H1 (cell line): ENCODE measurements at regions not wholly inside any gene's neighbourhood (a gene's known extent, or its start where the extent isn't known, plus 50 kb on each side); places are given as distances from the start of the nearest gene placed in this dataset.

Experiments
- CTCF ChIA-PET: fragments of 300-600 bp; sonication (Branson Sonifier 250); formaldehyde crosslinking; loops from one replicate; lab custom pipeline; 2021; ENCODE audit not compliant: partially characterized antibody; lab: Charles Lee
- POLR2A ChIA-PET: fragments of 300-600 bp; sonication (Branson Sonifier 250); formaldehyde crosslinking; loops from one replicate; lab custom pipeline; 2021; ENCODE audit warnings: inconsistent platforms; ENCODE audit not compliant: partially characterized antibody; lab: Charles Lee
- DNase-seq, 2 experiments: peaks; one replicate each; pipeline versions ENCODE4 v3.0.0 to v3.0.0-alpha.2; 2010 to 2022; ENCODE audit warnings: low spot score in 2 of 2, low read depth in 1 of 2, mixed read lengths in 1 of 2
- FAIRE-seq: peaks from 2 replicates; lab custom pipeline; 2011; peaks lifted over from hg19 to GRCh38; lab: Jason Lieb, UNC
- H2AFZ ChIP-seq: 2 replicates; pipeline ENCODE4 v1.8.1; 2012; ENCODE audit warnings: low read length, inconsistent platforms
- H2AK5ac ChIP-seq: 2 replicates; pipeline ENCODE4 v1.6.1; 2013; ENCODE audit warnings: low read depth, low read length
- H2BK120ac ChIP-seq: replicated peaks from 2 replicates; pipeline ENCODE3; 2013; ENCODE audit warnings: low read depth, low read length, inconsistent platforms
- H2BK12ac ChIP-seq: 2 replicates; pipeline ENCODE4 v1.6.1; 2013; ENCODE audit warnings: low read depth, low read length
- H2BK15ac ChIP-seq: 2 replicates; pipeline ENCODE4 v1.6.1; 2013; ENCODE audit warnings: low read length
- H2BK20ac ChIP-seq: 2 replicates; pipeline ENCODE4 v1.6.1; 2013; ENCODE audit warnings: low read length
- H2BK5ac ChIP-seq: 2 replicates; pipeline ENCODE4 v1.6.1; 2013; ENCODE audit warnings: low read depth, low read length
- H3K14ac ChIP-seq: 2 replicates; pipeline ENCODE4 v1.6.1; 2013; ENCODE audit warnings: inconsistent platforms; ENCODE audit not compliant: insufficient read length
- H3K18ac ChIP-seq: 2 replicates; pipeline ENCODE4 v1.6.1; 2013; ENCODE audit warnings: low read length; ENCODE audit errors: extremely low read depth
- H3K23ac ChIP-seq: 2 replicates; pipeline ENCODE4 v1.6.1; 2013; ENCODE audit warnings: inconsistent platforms; ENCODE audit not compliant: insufficient read length
- H3K23me2 ChIP-seq: 2 replicates; pipeline ENCODE4 v1.6.1; 2013; ENCODE audit warnings: low read depth, low read length
- H3K27ac ChIP-seq: 2 replicates; pipeline ENCODE4 v1.6.1; 2011; ENCODE audit warnings: low read depth, low read length, inconsistent platforms
- H3K27me3 ChIP-seq, 4 experiments: replicated peaks in 1 of 4; 1 replicate in 1 of 4; 2 replicates in 3 of 4; pipeline versions ENCODE4 v1.6.1 to v1.8.1; 2011 to 2013; ENCODE audit warnings: low read length in 3 of 4, mild to moderate bottlenecking in 3 of 4, inconsistent platforms in 2 of 4, mixed read lengths in 2 of 4, moderate library complexity in 1 of 4; ENCODE audit not compliant: control insufficient read depth in 3 of 4, insufficient read depth in 3 of 4; ENCODE audit errors: extremely low read depth in 1 of 4
- H3K36me3 ChIP-seq, 4 experiments: 2 replicates each; pipeline versions ENCODE4 v1.6.1 to v1.8.1; 2011 to 2013; ENCODE audit warnings: mild to moderate bottlenecking in 4 of 4, low read length in 3 of 4, moderate library complexity in 2 of 4, control low read depth in 1 of 4, inconsistent platforms in 1 of 4; ENCODE audit not compliant: insufficient read depth in 4 of 4, control insufficient read depth in 2 of 4
- H3K4ac ChIP-seq: replicated peaks from 2 replicates; pipeline ENCODE3; 2013; ENCODE audit warnings: low read length, low read depth, mixed read lengths, inconsistent platforms; ENCODE audit not compliant: insufficient read length
- H3K4me1 ChIP-seq, 4 experiments: replicated peaks in 1 of 4; 1 replicate in 1 of 4; 2 replicates in 3 of 4; pipeline versions ENCODE4 v1.6.1 to v1.8.1; 2011 to 2013; ENCODE audit warnings: low read length in 3 of 4, inconsistent platforms in 2 of 4, mixed read lengths in 1 of 4; ENCODE audit not compliant: insufficient read depth in 4 of 4, control insufficient read depth in 3 of 4
- H3K4me2 ChIP-seq, 2 experiments: 2 replicates each; pipeline versions ENCODE4 v1.6.1 to v1.8.1; 2011 to 2013; ENCODE audit warnings: low read depth in 2 of 2, low read length in 2 of 2, control low read depth in 1 of 2, inconsistent platforms in 1 of 2, mild to moderate bottlenecking in 1 of 2; ENCODE audit not compliant: insufficient read depth in 1 of 2
- H3K4me3 ChIP-seq, 4 experiments: fragments of 200-600, 300-600 bp in 1 of 4; sonication (generic), shearing (Covaris generic), sonication (Bioruptor Twin) in 1 of 4; 2 replicates each; pipeline versions ENCODE4 v1.5.1 to v1.8.1; 2011 to 2016; ENCODE audit warnings: low read length in 4 of 4, low read depth in 3 of 4, control low read depth in 2 of 4, inconsistent platforms in 2 of 4, mild to moderate bottlenecking in 2 of 4, mixed read lengths in 1 of 4, moderate library complexity in 1 of 4; ENCODE audit not compliant: insufficient read depth in 2 of 4; ENCODE audit errors: extremely low read depth in 1 of 4
- H3K56ac ChIP-seq: replicated peaks from 2 replicates; pipeline ENCODE3; 2013; ENCODE audit warnings: low read depth, mild to moderate bottlenecking, mixed read lengths, low read length, inconsistent platforms; ENCODE audit not compliant: insufficient read length
- H3K79me1 ChIP-seq: 2 replicates; pipeline ENCODE4 v1.6.1; 2013; ENCODE audit warnings: low read depth, low read length, control low read depth
- H3K79me2 ChIP-seq, 2 experiments: 2 replicates each; pipeline versions ENCODE4 v1.6.1 to v1.8.1; 2012 to 2013; ENCODE audit warnings: low read length in 2 of 2, mild to moderate bottlenecking in 2 of 2, inconsistent platforms in 1 of 2; ENCODE audit not compliant: insufficient read depth in 2 of 2, control insufficient read depth in 1 of 2
- H3K9ac ChIP-seq, 4 experiments: replicated peaks in 1 of 4; 1 replicate in 1 of 4; 2 replicates in 3 of 4; pipeline versions ENCODE4 v1.6.1 to v1.8.1; 2011 to 2013; ENCODE audit warnings: low read depth in 3 of 4, low read length in 3 of 4, control low read depth in 2 of 4, mild to moderate bottlenecking in 2 of 4, moderate library complexity in 2 of 4, inconsistent platforms in 1 of 4; ENCODE audit errors: extremely low read depth in 1 of 4
- H3K9me3 ChIP-seq, 2 experiments: 2 replicates each; pipeline versions ENCODE4 v1.6.1 to v1.8.1; 2012 to 2013; ENCODE audit warnings: mild to moderate bottlenecking in 2 of 2, moderate library complexity in 2 of 2, control low read depth in 1 of 2, inconsistent platforms in 1 of 2, low read depth in 1 of 2, low read length in 1 of 2, mixed read lengths in 1 of 2; ENCODE audit not compliant: insufficient read depth in 2 of 2
- H4K20me1 ChIP-seq, 2 experiments: replicated peaks in 1 of 2; 2 replicates each; pipeline versions ENCODE3 to v1.8.1; 2011 to 2013; ENCODE audit warnings: inconsistent platforms in 2 of 2, low read length in 2 of 2, mild to moderate bottlenecking in 1 of 2; ENCODE audit not compliant: insufficient read depth in 2 of 2, control insufficient read depth in 1 of 2
- H4K5ac ChIP-seq: 2 replicates; pipeline ENCODE4 v1.6.1; 2013; ENCODE audit warnings: low read length, low read depth, mixed read lengths, inconsistent platforms; ENCODE audit not compliant: insufficient read length
- H4K8ac ChIP-seq: 2 replicates; pipeline ENCODE4 v1.8.0; 2013; ENCODE audit warnings: mild to moderate bottlenecking, moderate library complexity, low read length, inconsistent platforms; ENCODE audit not compliant: insufficient read depth; ENCODE audit errors: extremely low read depth
- H4K91ac ChIP-seq: replicated peaks from 2 replicates; pipeline ENCODE3; 2013; ENCODE audit warnings: low read length, mixed read lengths, inconsistent platforms; ENCODE audit not compliant: insufficient read length
- BACH1 ChIP-seq: IDR thresholded peaks from 2 replicates; pipeline ENCODE4 v1.6.1; 2012; ENCODE audit warnings: low read length, improper control_type of control experiment
- GABPA ChIP-seq: IDR thresholded peaks from 2 replicates; pipeline ENCODE4 v1.6.1; 2011; ENCODE audit warnings: mild to moderate bottlenecking, low read length, moderate library complexity, borderline replicate concordance; ENCODE audit not compliant: insufficient read depth
- POLR2A ChIP-seq, 2 experiments: IDR thresholded peaks; 1 replicate in 1 of 2; 2 replicates in 1 of 2; pipeline ENCODE4 v1.6.1; 2011; ENCODE audit warnings: low read depth in 2 of 2, low read length in 2 of 2, mild to moderate bottlenecking in 2 of 2; ENCODE audit errors: control extremely low read depth in 1 of 2
- RAD21 ChIP-seq, 2 experiments: IDR thresholded peaks in 1 of 2; conservative IDR thresholded peaks in 1 of 2; 2 replicates each; pipeline ENCODE4 v1.6.1; 2011; ENCODE audit warnings: low read depth in 2 of 2, low read length in 2 of 2, improper control_type of control experiment in 1 of 2, inconsistent platforms in 1 of 2, mild to moderate bottlenecking in 1 of 2, moderate library complexity in 1 of 2
- RNF2 ChIP-seq: fragments of 200-900, 300-1000 bp; sonication (generic); IDR thresholded peaks from 2 replicates; pipeline ENCODE4 v1.7.1; 2016; ENCODE audit warnings: borderline replicate concordance, low read depth, mild to moderate bottlenecking, antibody characterized with exemption, low read length; ENCODE audit not compliant: poor library complexity, severe bottlenecking; ENCODE audit errors: missing control alignments
- SP2 ChIP-seq: IDR thresholded peaks from 2 replicates; pipeline ENCODE4 v1.6.1; 2012; ENCODE audit warnings: mild to moderate bottlenecking, low read length, inconsistent platforms
- WGBS, 2 experiments: shearing (Covaris generic) in 1 of 2; methylation state at CpG; one replicate each; pipeline versions ENCODE4 v1.1.6 to v1.1.7; 2013 to 2015; ENCODE audit warnings: low lambda C conversion rate in 2 of 2, mixed read lengths in 2 of 2, inconsistent platforms in 1 of 2, low coverage in 1 of 2, missing lambda C conversion rate in 1 of 2; ENCODE audit not compliant: insufficient replicate concordance in 2 of 2, insufficient coverage in 1 of 2, insufficient read length in 1 of 2; ENCODE audit errors: extremely low coverage in 1 of 2, missing lambda C conversion rate in 1 of 2; 5-methylcytosine and 5-hydroxymethylcytosine counted together

DNA sequence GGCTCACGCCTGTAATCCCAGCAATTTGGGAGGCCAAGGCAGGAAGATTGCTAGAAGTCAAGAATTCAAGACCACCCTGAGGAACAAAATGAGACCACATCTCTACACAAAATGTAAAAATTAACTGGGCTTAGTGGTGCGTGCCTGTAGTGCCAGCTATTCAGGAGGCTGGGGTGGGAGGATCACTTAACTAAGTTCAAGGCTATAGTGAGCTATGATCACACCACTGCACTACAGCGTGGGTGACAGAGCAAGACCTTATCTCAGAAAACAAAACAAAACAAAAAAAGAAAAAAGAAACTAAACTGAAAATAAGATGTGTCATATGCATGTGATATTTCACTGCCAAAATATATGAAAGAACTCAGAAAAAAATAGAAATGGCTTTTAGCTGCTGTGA is 243.3 kb upstream of the CCDC54 start:
- Histone ChIP-seq H2AFZ (no peak overlapping the region), H2AK5ac (no peak overlapping the region), H4K5ac (no peak overlapping the region), H4K91ac (no peak overlapping the region), H2BK20ac (no peak overlapping the region), H3K9me3 (no peaks in the 10 kb centered on the region), H2BK15ac (no peak overlapping the region), H4K20me1 (no peaks in the 10 kb centered on the region), H3K4me2 (no peak overlapping the region), H3K23ac (no peak overlapping the region), H2BK5ac (no peak overlapping the region), H3K79me2 (no peaks in the 10 kb centered on the region), H3K36me3 (no peaks in the 10 kb centered on the region), H3K56ac (no peak overlapping the region), H2BK120ac (no peak overlapping the region), H3K27me3 (no peaks in the 10 kb centered on the region), H3K4me1 (no peaks in the 10 kb centered on the region), H3K4ac (no peak overlapping the region), H3K23me2 (no peaks in the 10 kb centered on the region; the same call in 1 of the 2 replicates), H3K14ac (no peak overlapping the region), H3K9ac (no peak overlapping the region), H3K79me1 (no peaks in the 10 kb centered on the region), H3K4me3 (no peak overlapping the region), H3K27ac (no peak overlapping the region), H3K18ac (no peak overlapping the region), H4K8ac (no peak overlapping the region), H2BK12ac (no peak overlapping the region)
- no peak for TF ChIP-seq POLR2A (IDR thresholded peaks at IDR 0.05; ENCODE audit: control extremely low read depth in 1 of 2, low read depth in 2 of 2, low read length in 2 of 2)
- TF ChIP-seq GABPA, result no peak
- no peak for TF ChIP-seq RAD21 (IDR thresholded peaks at IDR 0.05 in 1 of 2, conservative IDR thresholded peaks at IDR 0.05 in 1 of 2; ENCODE audit: low read depth in 2 of 2, low read length in 2 of 2)
- no peak for TF ChIP-seq RNF2
- TF ChIP-seq SP2, result no peak
- TF ChIP-seq BACH1, result no peak
- DNase-seq (no peak), FAIRE-seq (no peak)
- POLR2A ChIA-PET, result no interaction called here
- CTCF ChIA-PET, result no interaction called here
- WGBS, 2 experiments, result 94% methylated on average over 3 of the region's 3 CpGs; no CpG with 5 or more reads in 1 of the 2 experiments
